Progenitor cell of endocrine pancreas (in vitro differentiated cells): ENCODE measurements at regions not wholly inside any gene's neighbourhood (a gene's known extent, or its start where the extent isn't known, plus 50 kb on each side); places are given as distances from the start of the nearest gene placed in this dataset.

ENCODE experiments used
- DNase-seq: peaks from one replicate; pipeline ENCODE4 v3.0.0; 2021; ENCODE audit warnings: low spot score; ENCODE audit not compliant: unreplicated experiment
- H3K27ac Mint-ChIP-seq: 2 replicates; pipeline ENCODE4 v1.8.0; 2021; ENCODE audit warnings: mild to moderate bottlenecking, moderate library complexity, mixed read lengths
- H3K27me3 Mint-ChIP-seq: 2 replicates; pipeline ENCODE4 v1.8.0; 2021; ENCODE audit warnings: mixed read lengths
- H3K36me3 Mint-ChIP-seq: 2 replicates; pipeline ENCODE4 v1.8.0; 2022; ENCODE audit warnings: mixed read lengths; ENCODE audit not compliant: insufficient read depth
- H3K4me1 Mint-ChIP-seq: 2 replicates; pipeline ENCODE4 v1.8.0; 2021; ENCODE audit warnings: low read depth, mixed read lengths
- H3K4me3 Mint-ChIP-seq: 2 replicates; pipeline ENCODE4 v1.8.0; 2021; ENCODE audit warnings: low read depth, mild to moderate bottlenecking, moderate library complexity, mixed read lengths
- H3K9me3 Mint-ChIP-seq: 2 replicates; pipeline ENCODE4 v1.8.0; 2021; ENCODE audit warnings: low read depth, mixed read lengths
- CTCF ChIP-seq: fragments of 200-600 bp; sonication (generic); IDR thresholded peaks from one replicate; pipeline ENCODE4 v1.5.0; 2021; ENCODE audit warnings: antibody characterized with exemption, mild to moderate bottlenecking; ENCODE audit not compliant: unreplicated experiment

- no peak overlapping the region for H3K4me3 Mint-ChIP-seq
- peaks cover 4% of the 10 kb centered on the region for H3K9me3 Mint-ChIP-seq
- H3K4me1 Mint-ChIP-seq: no peaks in the 10 kb centered on the region
- TF ChIP-seq CTCF: no peak
- H3K27ac Mint-ChIP-seq: no peak overlapping the region
- H3K36me3 Mint-ChIP-seq: no peaks in the 10 kb centered on the region
- no peaks in the 10 kb centered on the region for H3K27me3 Mint-ChIP-seq
- DNase-seq: no peak
Measured at GRCh38 chr3:78077178-78077577, 1037.3 kb downstream of the ROBO2 start.

DNA sequence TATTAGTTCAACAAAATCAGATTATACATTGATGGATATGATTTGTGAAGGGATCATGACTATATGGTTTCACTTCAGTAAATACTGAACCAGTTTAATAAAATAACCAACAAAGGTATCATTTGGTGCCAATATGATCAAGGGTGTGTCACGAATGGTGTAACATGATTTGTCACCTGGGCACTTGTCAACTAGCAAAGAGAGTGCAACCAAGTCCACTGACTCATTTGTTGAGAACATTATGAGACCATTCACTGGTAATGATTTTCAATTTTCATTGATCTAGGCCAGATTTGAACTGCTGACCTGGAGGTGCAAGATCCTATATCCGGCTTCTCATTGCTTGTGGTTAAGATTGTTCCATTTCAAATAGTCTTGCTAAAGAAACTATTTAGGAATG is 1037.9 kb downstream of the ROBO2 start:
- H3K4me3 Mint-ChIP-seq: no peak overlapping the region
- no peaks in the 10 kb centered on the region for H3K4me1 Mint-ChIP-seq
- DNase-seq: no peak
- H3K27me3 Mint-ChIP-seq: no peaks in the 10 kb centered on the region
- no peaks in the 10 kb centered on the region for H3K36me3 Mint-ChIP-seq
- H3K27ac Mint-ChIP-seq: no peak overlapping the region
- peaks cover 5% of the 10 kb centered on the region for H3K9me3 Mint-ChIP-seq
- no peak for TF ChIP-seq CTCF

GRCh38 chr3:78079514-78079913 is 1039.6 kb downstream of the ROBO2 start:
- DNase-seq: no peak
- Mint-ChIP-seq H3K4me3 (no peak overlapping the region), H3K36me3 (no peaks in the 10 kb centered on the region), H3K4me1 (no peaks in the 10 kb centered on the region), H3K27me3 (no peaks in the 10 kb centered on the region), H3K9me3 (peaks cover 8% of the 10 kb centered on the region), H3K27ac (no peak overlapping the region)
- TF ChIP-seq CTCF: no peak

DNA sequence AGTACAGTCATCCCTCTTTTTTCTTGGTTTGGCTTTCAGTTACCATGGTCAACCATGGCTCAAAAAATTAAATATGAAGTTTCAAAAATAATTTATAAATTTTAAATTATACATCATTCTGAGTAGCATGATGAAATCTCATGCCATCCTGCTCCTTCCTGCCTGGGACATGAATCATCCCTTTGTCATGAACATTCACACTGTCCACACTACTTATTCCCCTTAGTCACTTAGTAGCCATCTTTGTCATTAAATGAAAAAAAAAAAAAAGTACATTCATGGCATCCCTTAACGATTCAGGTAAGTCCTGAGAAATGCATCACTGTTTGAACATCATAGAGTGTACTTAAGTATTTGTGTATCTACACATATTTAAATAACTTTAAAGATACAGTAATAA is 1046.3 kb downstream of the ROBO2 start:
- TF ChIP-seq CTCF: no peak
- H3K4me3 Mint-ChIP-seq: no peak overlapping the region

GRCh38 chr3:78087134-78087533 is 1047.2 kb downstream of the ROBO2 start:
- DNase-seq: no peak
- no peaks in the 10 kb centered on the region for H3K27me3 Mint-ChIP-seq
- H3K4me1 Mint-ChIP-seq: peaks cover 10% of the 10 kb centered on the region
- H3K27ac Mint-ChIP-seq: no peak overlapping the region
- H3K36me3 Mint-ChIP-seq: peaks cover 3% of the 10 kb centered on the region
- peaks cover 24% of the 10 kb centered on the region for H3K9me3 Mint-ChIP-seq
- H3K4me3 Mint-ChIP-seq: no peak overlapping the region
- no peak for TF ChIP-seq CTCF

More for the DNA sequence above, 1046.3 kb downstream of the ROBO2 start:
- Mint-ChIP-seq H3K9me3 (peaks cover 21% of the 10 kb centered on the region), H3K27me3 (no peaks in the 10 kb centered on the region), H3K27ac (no peak overlapping the region), H3K4me1 (peaks cover 5% of the 10 kb centered on the region), H3K36me3 (no peaks in the 10 kb centered on the region)
- no peak for DNase-seq
